NCI-H1436 (cell line): ENCODE measurements at regions not wholly inside any gene's neighbourhood (a gene's known extent, or its start where the extent isn't known, plus 50 kb on each side); places are given as distances from the start of the nearest gene placed in this dataset.

Experiments
- DNase-seq: peaks from one replicate; lab custom pipeline; 2025; lab: John Stamatoyannopoulos, UW

DNA sequence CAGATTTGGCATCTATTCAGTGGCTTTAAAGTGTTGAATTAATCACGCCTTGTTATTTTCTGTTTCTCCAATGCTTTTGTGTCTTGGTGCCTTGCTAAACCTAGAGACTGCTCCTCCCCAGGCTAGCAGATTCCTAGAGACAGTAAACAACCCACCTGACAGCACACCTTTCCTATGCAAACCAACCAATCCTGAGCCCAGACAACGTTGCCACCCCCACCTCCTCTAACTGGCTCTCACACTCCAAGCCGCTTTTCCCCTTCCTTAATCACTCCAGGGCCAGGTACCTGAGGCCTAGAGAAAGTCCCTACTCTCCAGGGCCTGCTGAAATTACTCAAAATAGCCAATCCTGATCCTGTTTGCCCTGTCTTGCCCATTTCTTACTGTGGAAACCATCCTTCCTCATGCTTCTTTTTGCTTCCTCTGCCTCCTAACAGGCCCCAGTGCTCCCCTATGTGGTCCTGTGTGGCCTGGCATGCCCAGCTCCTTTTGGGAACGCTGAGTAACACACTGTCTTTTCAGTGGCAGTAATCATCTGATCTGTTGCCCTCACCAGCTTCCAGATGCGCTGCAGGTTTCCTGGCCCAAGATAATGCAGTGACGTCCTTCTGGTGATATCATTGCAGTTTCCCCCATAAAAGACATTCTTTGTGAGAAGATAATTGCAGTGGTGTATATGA is 53.4 kb downstream of the GAS1 start:
- DNase-seq: no peak

DNA sequence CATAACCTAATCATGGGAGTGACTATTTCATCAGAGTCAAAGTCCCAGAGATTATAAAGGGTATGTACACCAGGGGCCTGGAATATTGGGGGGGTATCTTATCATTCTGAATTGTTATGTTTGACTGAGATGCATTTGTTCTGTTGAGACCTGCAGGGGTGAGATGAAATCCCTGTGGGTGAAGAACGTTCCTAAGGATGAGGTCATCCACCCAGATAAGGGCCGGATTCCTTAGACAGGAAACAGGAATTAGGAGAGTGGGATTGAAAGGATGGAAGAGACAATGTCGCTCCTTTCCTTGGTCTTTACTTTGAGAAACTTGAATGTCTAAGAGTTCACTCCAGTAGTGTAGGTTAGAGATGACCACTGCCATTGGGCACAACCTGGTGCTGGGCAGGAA is 54.7 kb downstream of the GAS1 start:
- DNase-seq: no peak

DNA sequence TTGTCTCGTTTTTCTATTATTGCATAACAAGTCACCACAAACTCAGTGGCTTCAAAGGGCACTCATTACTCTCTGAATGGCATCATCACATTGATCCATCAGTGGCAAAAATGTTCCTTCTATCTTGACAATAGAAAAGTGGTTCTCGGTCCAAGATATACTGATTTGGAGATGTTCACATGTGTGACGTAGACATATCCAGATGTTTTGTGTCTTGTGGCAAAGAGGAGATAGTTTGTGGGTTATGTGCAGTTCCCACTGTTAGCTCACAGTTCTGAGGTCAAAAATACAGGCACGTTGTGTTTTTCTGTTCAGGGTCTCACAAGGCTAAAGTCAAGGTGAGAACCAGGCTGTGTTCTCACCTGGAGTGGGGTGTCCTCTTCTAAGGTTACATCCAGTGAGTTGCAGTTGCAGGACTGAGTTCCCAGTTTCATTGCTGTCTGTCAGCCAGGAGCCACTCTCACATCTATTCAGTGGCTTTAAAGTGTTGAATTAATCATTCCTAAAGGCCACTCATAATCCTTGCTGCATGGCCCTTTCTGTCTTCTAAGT is 55.3 kb downstream of the GAS1 start:
- no peak for DNase-seq

DNA sequence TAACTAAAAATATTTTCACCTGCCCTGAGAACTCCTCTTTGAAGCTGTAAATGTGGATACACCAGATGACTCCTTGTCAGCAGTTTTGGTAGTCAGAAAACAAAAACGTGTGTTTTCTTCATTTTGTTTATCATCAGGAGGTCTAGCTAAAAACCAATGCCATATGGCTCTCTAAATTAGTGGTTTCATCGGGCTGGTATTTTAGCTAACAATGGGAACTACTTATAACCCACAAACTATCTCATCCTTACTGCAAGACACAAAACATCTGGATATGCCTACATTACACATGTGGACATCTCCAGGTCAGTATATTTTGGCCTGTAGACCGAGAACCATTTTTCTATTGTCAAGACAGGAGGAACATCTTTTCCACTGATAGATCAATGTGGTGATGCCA is 56.2 kb downstream of the GAS1 start:
- DNase-seq: no peak

DNA sequence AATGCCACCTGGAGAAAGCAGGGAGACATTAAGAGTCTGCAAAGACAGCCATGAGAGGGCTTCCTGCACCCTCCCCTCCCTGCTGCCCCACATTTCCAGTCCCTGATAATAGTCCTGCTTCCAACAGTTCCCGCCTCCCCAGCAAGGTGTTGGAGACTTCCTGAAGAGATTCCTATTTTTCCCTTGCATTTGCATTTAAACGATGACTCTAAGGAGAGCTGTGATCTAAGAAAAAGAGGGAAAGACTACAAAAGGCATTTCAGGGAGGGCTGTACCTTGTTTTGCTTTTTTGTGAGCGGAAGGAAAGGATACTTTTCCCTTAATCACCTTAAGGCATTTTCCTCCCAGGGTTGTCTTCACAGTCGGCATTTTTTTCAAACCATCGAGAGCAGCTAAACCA is 62.1 kb downstream of the GAS1 start:
- no peak for DNase-seq

DNA sequence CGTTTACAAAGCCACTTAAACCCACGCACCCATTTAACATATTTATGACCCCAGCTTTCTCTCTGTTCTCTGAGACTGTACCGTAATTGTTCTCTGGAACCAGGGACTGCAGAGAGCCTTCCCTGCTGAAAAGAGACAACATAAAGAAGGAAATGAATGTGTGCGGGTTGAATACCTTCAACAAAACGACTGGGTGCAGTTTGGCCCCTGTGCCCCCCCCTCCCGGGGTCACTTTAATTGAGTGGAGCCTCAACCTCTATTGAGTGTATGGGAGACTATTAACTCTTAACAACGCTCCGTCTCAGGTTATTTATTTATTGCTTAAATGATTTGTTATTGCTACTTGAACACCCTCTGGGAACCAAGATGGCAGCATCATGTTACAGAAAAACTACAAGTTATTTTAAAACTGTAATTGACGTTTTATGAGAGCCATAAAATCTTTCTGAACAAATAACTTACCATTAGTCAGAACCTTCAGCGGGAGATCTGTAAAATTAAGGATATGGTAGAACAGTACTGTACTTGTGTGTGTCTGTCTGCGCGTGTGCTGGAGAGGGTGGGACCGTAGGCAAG is 70.6 kb downstream of the GAS1 start:
- DNase-seq: no peak

DNA sequence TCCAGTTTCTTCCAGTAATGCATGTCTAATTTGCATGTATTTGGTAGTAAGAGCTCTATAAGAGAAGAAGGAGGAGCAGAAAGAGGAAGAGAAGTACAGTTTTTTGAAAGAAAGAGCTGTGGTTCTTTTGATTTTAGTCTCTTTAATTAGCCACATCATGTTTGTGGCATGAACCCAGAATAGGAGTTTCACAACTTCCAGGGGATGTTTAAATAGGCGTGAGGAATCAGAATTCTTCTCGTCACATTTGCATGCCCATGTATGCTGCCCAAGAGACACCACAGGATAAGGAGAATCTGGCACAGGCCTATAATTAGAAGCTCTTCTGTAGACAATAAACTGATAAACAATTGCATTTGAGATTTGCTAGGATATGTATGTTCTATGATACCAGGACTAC is 78.7 kb downstream of the GAS1 start:
- DNase-seq: no peak

DNA sequence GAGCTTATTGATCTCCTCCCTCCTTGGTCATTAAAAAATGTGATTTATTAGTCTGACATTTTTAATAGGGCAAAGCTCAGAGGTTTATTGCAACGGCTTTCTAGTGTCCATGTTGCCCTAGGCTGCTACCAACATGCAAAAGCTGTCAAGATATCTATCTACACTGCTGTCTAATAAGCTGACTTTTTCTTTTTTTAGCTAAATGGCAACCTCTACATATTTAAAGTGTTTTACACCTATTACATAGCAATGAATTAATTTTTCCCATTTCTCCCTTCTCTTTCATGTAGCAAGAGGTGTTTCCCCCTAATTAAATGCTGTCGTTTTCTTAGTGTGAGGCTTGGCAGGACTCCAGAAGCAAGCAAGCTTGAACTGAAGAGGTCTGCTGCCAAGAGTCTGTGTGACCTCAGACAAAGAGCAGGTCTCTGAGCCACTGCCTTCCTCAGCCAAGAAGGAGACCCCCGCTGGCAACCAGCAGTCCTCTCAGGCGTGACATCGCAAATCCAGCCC is 79.4 kb downstream of the GAS1 start:
- DNase-seq: no peak

DNA sequence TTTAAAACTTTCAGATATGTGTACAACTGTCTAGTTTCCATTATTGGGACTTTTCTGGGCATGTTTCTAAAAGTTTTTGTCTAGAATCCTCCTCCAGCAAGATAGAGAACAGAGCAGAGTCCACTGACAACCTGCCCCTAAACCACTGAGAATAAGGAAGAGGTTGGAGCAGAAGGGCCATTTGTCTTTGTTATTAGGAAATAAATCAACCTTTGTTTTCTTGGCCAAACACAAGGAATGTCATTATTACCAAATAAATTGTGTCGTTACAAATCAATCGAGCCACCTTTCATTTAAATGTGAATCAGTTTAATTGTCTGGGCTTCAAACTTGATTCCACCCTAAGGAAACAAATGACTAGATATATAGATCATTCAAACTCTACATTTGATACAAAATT is 81.4 kb downstream of the GAS1 start:
- no peak for DNase-seq

DNA sequence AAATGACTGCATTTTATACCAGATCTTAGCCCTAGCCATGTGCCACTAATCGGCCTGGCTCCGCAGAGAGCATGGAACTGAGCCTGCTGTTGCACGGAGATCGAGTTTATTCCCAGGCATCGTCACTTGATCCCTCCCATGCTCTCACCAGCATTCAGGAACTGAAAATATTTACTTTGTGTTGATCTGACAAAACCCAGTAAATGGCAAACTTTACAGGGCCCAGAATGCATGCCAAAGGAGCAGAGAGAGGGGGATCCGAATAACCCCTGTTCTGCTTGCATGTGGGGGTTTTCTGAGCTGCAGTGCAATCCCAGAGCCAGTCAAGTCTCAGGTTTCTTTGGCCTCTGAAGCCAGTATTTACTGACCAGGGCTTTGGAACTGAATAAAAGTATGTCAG is 87.3 kb downstream of the GAS1 start:
- DNase-seq: no peak

DNA sequence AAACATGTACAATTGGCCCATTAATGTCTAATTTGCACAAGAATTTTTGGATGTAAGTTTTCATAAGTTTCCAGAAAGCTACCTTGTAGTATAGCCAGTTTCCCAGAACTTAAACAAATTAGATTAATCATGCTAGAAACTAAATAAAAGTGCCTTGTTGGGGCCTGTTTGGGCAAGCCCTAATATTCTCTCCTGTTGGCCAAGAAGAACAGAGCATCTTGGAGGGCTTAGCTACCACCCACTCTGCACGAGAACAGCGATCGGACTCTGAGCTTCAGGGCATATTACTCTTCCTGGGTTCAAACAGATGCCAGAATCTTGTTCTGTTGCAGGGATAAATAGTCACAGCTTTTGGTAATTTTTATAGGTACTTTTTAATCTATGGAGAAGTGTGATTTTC is 88.2 kb downstream of the GAS1 start:
- no peak for DNase-seq

DNA sequence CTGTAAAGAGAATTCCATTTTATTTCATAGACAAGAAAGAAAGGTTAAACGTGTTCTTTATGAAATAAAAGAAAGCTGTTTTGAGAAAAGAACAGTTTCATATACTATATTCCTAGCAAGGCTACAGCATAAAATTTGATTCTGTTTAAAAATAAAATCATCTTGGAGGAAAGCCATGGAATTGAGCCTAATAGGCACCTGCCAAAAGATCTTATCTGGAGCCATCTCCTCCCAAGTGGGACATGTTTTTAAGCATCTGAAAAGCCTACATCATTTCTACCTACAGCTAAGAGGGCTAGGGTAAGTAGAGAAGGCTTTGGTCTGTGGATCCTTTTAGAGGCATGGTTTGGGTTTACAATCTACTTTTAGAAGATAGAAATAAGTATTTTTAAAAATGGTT is 89.3 kb downstream of the GAS1 start:
- DNase-seq: no peak

DNA sequence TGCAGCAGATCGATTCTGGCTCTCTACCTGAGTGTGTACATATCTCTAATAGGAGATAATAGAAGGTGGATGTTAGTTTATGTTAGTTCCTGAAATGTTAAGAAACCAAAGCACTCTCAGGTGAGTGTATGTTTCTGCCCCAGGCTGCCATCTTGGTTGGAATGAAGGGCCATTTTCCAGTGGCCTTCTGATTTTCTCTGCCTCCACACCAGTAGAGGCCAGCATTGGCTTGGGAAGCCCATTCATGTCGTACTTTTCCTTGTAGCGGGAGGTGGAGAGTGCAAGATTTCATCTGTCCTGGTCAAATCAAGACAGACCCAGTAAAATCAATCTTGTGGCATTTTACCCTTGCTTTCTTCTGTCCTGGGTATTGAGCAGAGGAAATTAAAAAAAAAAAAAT is 91.0 kb downstream of the GAS1 start:
- no peak for DNase-seq

DNA sequence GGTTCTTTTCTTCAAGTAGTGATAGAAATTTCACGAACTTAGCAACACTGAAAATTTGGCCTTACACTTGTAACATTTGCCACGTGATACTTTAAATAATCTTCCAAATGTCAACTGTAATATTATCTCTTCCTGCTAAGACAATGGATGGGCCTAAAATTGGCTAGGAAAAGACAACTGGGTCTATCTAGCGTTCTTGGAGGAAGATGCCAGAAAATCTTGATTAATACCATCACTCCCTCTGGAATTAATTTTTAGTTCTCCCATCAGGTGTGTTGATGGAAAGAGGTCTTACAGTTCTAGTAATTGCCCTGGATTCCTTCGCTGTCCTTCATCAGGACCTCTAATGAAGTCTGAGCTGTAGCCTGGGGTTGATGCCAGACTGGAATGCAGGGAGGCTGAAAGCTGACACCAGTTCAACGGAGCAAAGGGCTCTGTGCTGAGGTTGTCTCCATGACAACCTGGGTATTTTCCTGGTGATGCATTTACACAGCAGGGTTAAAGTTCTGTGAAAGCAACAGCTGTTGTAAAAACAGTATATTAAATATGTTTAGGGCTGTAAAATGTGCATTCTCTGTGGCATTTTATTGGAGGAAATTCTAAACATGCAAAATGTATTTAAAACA is 92.3 kb downstream of the GAS1 start:
- no peak for DNase-seq

DNA sequence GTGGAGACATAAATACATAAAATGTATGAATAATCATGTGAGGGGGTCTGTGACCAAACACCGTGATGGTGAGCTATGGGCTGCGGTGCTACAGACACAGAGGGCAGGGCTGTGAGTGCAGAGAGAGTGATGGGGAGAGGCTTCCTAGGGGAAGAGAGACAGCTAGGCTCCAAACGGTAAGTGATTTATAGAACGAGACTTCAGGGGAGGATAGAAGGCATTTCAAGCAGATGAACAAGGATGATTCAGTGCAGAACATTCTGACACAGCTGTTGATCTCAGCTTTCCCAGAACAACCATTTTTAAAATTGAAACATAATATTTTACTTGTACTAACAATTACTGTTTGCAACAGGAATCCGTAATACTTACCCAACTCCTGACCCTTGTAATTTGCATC is 100.7 kb downstream of the GAS1 start:
- no peak for DNase-seq

DNA sequence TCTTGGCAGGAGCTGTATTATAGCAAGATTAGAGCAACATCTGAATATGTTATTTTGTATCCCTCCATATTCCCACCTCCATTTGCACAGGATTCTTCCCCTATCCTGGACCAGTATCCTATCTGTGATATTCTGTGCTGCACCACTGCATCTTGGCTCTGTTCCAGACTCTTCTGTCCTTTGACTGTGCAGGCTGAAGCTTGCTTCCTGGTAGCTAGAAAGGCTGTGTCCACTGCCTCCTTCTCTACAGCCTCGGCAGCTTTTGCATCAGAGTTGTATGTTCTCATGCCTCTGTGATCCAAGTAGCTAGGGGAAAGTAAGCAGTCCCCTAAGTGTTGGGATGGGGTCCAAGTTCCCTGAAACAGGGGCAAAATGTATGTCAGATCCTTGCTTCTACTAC is 104.1 kb downstream of the GAS1 start:
- no peak for DNase-seq

DNA sequence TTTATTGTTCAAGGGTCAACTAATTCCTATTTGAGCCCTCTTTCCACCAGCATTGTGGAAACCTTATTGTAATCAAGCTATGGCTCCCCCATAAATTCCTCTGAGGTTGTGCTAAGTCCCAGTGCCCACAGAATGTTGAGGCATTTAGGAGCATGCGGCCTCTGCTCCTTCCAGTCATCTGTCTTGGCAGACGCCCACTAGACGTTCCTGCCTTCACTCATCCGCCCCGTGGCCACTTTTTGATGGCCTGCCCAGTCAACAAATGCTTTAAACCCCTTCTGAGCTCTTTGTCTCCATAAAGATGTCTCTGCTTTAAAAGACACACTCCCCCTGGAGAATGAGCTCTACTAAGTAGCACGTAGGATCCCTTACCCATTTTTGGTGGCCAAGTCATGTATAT is 104.7 kb downstream of the GAS1 start:
- no peak for DNase-seq

DNA sequence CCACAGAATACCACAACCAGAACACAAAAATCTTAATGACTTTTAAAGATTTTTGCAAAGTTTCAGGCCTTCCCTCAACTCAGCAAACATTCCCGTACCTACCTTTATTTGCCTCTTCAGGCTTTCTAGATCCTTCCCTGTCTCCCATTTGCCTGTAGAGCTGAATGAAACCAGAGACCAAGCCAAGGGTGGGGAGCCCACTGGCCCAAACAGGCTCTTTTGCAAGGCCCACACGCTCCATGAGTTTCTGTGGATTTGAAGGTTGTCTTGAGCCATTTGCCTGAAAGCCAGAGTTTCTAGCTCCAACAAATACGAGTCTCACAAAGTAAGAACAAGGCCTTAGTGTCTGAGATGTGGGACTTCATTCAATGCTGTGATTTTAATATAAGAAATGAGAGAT is 107.8 kb downstream of the GAS1 start:
- DNase-seq: no peak

DNA sequence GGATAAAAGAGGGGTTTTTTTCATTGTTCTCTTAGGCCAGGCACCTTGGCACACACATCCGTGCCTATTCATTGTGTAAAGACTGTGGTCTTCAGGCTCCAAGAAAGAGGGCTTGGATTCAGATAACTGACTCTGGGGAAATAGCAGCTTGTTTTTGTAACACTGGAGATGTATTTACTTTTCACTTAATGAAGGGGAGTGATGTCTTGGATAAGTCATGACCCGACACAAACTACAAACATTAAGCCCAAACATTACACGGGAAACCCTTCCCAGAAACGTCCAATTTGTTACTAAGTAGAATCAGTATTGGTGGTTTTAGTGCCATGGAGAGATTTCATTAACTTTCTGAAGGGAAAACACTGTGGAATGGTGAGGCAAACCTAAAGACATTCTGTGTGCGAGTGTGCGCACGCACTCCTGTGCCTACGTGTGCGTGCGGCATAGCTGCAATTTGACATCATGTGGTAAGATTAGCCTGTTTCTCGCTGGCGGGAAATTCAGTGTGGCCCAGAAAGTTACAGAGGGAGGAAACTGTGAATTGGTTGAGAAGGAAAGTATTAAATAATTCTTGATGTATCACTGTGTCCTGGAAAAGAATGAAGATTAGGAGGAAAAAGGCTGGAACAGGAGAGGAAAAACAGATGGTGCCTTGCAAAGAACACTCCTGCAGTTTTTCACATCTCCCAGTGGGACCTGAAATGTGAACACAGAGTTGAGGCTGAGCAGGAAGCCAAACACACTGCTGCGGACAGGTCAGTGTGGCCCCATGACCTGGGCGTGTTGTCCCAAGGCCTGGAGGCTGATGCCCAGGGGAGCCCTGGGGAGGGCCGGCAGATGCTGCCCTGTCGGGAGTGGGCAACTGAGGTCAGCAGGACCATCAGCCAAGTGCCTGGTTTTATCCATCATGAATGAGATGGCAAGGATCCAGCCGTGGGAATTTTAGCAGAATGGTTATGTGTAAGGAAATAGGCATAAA is 108.5 kb downstream of the GAS1 start:
- no peak for DNase-seq

DNA sequence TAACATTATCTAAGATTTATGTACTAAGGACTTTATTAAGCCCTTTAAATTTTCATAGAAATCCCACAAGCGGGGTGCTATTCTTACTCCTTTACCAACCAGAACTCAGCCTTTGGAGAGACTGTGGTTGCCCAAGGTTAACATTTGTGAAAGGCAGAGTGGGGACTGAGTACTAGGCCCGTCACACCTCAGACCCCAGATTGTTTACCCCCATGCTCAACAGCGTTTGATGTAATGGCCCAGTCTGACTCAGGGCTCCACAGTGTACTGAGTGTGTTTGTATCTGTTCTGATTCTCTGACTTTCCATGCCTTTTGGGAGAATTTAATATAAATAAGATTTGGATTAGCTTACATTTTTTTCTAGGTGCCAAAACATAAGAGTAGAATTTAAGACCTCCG is 110.0 kb downstream of the GAS1 start:
- DNase-seq: no peak

DNA sequence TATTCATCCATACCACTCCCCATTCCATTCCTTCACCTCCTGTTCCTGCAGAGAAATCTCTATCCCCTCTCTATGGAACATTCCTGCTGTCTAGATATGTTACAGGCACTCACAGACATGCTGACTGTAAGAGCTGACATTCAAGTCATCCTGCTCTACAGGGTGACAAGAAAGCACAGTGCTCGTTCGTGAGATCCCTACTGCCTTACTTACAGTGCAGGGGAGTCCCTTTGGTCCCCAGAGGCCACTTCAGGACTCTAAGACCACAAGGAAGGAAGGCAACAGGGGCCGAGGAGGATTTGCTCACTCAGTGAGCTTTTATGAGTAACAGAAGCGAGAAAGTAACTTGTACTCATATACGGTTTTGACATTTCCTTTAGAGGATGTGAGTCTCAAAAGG is 110.5 kb downstream of the GAS1 start:
- no peak for DNase-seq

DNA sequence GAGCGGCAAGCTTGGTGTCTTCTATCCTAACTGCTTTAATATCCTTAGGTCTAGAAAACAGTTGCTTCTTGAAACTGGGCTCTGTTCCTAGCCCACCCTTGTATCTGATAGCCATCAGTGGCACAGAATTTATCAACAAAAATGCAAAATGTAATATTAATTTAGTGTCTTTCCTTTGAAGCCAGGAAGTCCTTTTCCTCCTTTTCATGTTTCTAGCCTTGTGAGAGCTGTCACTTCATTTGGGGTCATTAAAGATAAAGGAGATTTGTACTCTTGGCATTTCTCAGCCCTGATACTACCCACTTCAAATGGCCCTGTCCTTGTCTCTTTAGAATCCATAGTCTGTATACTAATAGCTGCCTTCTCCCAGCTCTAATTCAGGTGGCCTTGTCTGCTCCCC is 111.0 kb downstream of the GAS1 start:
- no peak for DNase-seq
